ENCODE measurements at regions not wholly inside any gene's neighbourhood (a gene's known extent, or its start where the extent isn't known, plus 50 kb on each side); places are given as distances from the start of the nearest gene placed in this dataset.

DNA sequence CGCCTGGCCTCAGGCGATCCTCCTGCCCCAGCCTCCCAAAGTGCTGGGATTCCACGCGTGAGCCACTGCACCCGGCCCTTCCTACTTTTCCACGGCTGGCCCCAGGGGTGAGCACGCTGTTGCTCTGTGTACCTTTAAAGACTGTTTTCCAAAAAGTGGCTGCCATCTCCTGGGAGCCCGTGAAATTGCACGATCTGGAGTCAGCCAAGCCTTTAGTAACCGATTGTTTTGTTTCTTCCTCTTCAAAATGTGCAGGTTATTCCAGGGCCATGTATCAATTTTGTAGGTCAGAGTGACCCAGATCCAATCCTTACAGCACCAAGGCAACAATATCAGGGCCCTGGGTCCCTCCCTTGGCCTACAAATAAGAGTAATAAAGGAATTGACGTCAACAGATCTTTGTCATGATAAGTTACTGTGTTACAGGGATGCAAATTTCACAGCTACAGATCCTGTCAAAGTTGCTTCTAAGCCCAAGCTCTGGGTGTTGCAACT is 135.6 kb upstream of the ZNF236 start:
- no peaks in the 10 kb centered on the region for H3K4me1 ChIP-seq (ENCODE audit: control insufficient read depth, extremely low read depth, insufficient read depth, low read length)
- ChIA-PET POLR2A (interaction anchor here (0.6 kb wide), 2 partner anchors 32 to 237 kb away, joined by 3 to 7 read pairs; no protein-coding TSS in a partner anchor), CTCF (interaction anchor here (0.6 to 4.9 kb wide), 11 partner anchors 15 to 1116 kb away, joined by 3 to 75 read pairs (median 3); no protein-coding TSS in a partner anchor)
- no TSS peak for BruUV-seq (replicated peaks)
- dilution Hi-C loops (cut with MboI; ENCODE audit: extremely low pct_ligation_motif_present, low sequenced_read_pairs) = no loop called here
- peaks cover 0 to 2% of the 10 kb centered on the region in 2 experiments for H3K27me3 ChIP-seq (ENCODE audit: control insufficient read depth in 2 of 2, insufficient read depth in 2 of 2, low read length in 2 of 2)
- TF ChIP-seq JUN (IDR thresholded peaks at IDR 0.05; ENCODE audit: borderline replicate concordance, insufficient read depth, insufficient read length, low read depth) (no peak), POLR2A (IDR thresholded peaks at IDR 0.05; ENCODE audit: low read depth, low read length) (no peak), CTCF (IDR thresholded peaks at IDR 0.05; ENCODE audit: extremely low read depth in 1 of 2, insufficient read depth in 1 of 2, low read depth in 1 of 2, low read length in 2 of 2) (peak; percentile 37 to 55)
- H3K79me2 ChIP-seq (ENCODE audit: control insufficient read depth, insufficient read depth, low read length) = no peaks in the 10 kb centered on the region
- H3K9me3 ChIP-seq (replicated peaks; ENCODE audit: control insufficient read depth, insufficient read depth, low read length) = no peaks in the 10 kb centered on the region
- no peaks in the 10 kb centered on the region for H4K20me1 ChIP-seq (replicated peaks; ENCODE audit: control insufficient read depth, extremely low read depth, insufficient read depth, low read length)
- no peaks in the 10 kb centered on the region for H3K9me1 ChIP-seq (replicated peaks; ENCODE audit: control insufficient read depth, extremely low read depth, insufficient read depth, low read length)
- intact Hi-C loops (cut with micrococcal nuclease) = loop anchor here (1.0 to 10.0 kb wide), 4 partner anchors 58 to 287 kb away; no protein-coding TSS in a partner anchor
- FAIRE-seq = peak; percentile 18
- H3K9ac ChIP-seq (replicated peaks; ENCODE audit: extremely low read depth, insufficient read depth, low read length) = no peak overlapping the region
- H2AFZ ChIP-seq (ENCODE audit: low read depth, low read length) = no peak overlapping the region
- H3K36me3 ChIP-seq (ENCODE audit: control insufficient read depth in 2 of 2, extremely low read depth in 1 of 2, insufficient read depth in 2 of 2, low read length in 2 of 2) = no peaks in the 10 kb centered on the region
- peak; percentile 47 for DNase-seq (ENCODE audit: low read depth, low spot score)
- no peak overlapping the region for H3K4me2 ChIP-seq (ENCODE audit: insufficient read depth, low read length)
- no peak overlapping the region for H3K27ac ChIP-seq (ENCODE audit: insufficient read depth, low read depth, low read length)
- H3K4me3 ChIP-seq (replicated peaks in 1 of 3; ENCODE audit: insufficient read depth in 1 of 3, low read depth in 1 of 3, low read length in 3 of 3) = no peak overlapping the region

DNA sequence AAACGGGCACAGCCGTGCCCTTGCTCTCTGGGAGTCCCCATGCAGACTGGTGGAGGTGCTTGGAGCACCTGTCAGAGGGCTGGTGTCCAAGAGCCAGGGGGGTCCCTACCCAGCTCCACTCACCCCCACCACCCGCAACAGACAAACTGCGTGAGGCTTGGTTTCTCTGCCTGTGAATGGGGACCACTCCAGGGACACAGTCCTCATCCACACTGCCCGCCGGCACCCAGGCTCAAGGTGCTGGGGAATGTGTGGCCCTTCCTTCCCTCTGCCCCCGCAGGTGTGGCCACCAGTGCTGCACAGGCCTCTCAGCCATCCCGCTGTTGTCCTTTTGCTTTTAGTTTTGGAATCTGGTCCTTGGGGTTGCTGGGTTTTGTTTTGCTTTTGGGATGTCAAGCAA is 136.5 kb upstream of the ZNF236 start:
- ChIA-PET POLR2A (no interaction called here), CTCF (interaction anchor here (1.2 to 4.9 kb wide), 3 partner anchors 12 to 288 kb away, joined by 3 to 75 read pairs (median 3); no protein-coding TSS in a partner anchor)
- no peak overlapping the region for H2AFZ ChIP-seq (ENCODE audit: low read depth, low read length)

More for the DNA sequence above, 136.5 kb upstream of the ZNF236 start:
- Histone ChIP-seq H3K9ac (replicated peaks; ENCODE audit: extremely low read depth, insufficient read depth, low read length) (no peak overlapping the region), H4K20me1 (replicated peaks; ENCODE audit: control insufficient read depth, extremely low read depth, insufficient read depth, low read length) (no peaks in the 10 kb centered on the region), H3K4me3 (replicated peaks in 1 of 3; ENCODE audit: insufficient read depth in 1 of 3, low read depth in 1 of 3, low read length in 3 of 3) (no peak overlapping the region), H3K4me1 (ENCODE audit: control insufficient read depth, extremely low read depth, insufficient read depth, low read length) (no peaks in the 10 kb centered on the region), H3K79me2 (ENCODE audit: control insufficient read depth, insufficient read depth, low read length) (no peaks in the 10 kb centered on the region), H3K27ac (ENCODE audit: insufficient read depth, low read depth, low read length) (no peak overlapping the region), H3K4me2 (ENCODE audit: insufficient read depth, low read length) (no peak overlapping the region), H3K36me3 (ENCODE audit: control insufficient read depth in 2 of 2, extremely low read depth in 1 of 2, insufficient read depth in 2 of 2, low read length in 2 of 2) (no peaks in the 10 kb centered on the region), H3K9me3 (replicated peaks; ENCODE audit: control insufficient read depth, insufficient read depth, low read length) (no peaks in the 10 kb centered on the region), H3K9me1 (replicated peaks; ENCODE audit: control insufficient read depth, extremely low read depth, insufficient read depth, low read length) (no peaks in the 10 kb centered on the region), H3K27me3 (ENCODE audit: control insufficient read depth in 2 of 2, insufficient read depth in 2 of 2, low read length in 2 of 2) (peaks cover 0 to 2% of the 10 kb centered on the region in 2 experiments)
- FAIRE-seq (no peak), DNase-seq (ENCODE audit: low read depth, low spot score) (no peak)
- BruUV-seq (replicated peaks) = no TSS peak
- intact Hi-C loops (cut with micrococcal nuclease) (loop anchor here (1.0 to 10.0 kb wide), 4 partner anchors 59 to 287 kb away; no protein-coding TSS in a partner anchor), dilution Hi-C loops (cut with MboI; ENCODE audit: extremely low pct_ligation_motif_present, low sequenced_read_pairs) (no loop called here)
- no peak for TF ChIP-seq EZH2 (IDR thresholded peaks at IDR 0.05; ENCODE audit: borderline replicate concordance, low read depth, low read length, severe bottlenecking)
- TF ChIP-seq POLR2AphosphoS5 (IDR thresholded peaks at IDR 0.05; ENCODE audit: insufficient read depth, low read depth, low read length) = no peak
- no peak for TF ChIP-seq GATA2 (IDR thresholded peaks at IDR 0.05; ENCODE audit: insufficient read depth, insufficient read length, low read depth, low read length)
- no peak for TF ChIP-seq CTCF (IDR thresholded peaks at IDR 0.05; ENCODE audit: extremely low read depth in 1 of 2, insufficient read depth in 1 of 2, low read depth in 1 of 2, low read length in 2 of 2)
- TF ChIP-seq POLR2A (IDR thresholded peaks at IDR 0.05; ENCODE audit: low read depth, low read length) = no peak
- no peak for TF ChIP-seq MYC (IDR thresholded peaks at IDR 0.05; ENCODE audit: low read depth, low read length)
- no peak for TF ChIP-seq FOS (IDR thresholded peaks at IDR 0.05; ENCODE audit: borderline replicate concordance, insufficient read depth, low read length)
- no peak for TF ChIP-seq MAX (IDR thresholded peaks at IDR 0.05; ENCODE audit: insufficient read depth, insufficient read length)
